ENCODE measurements at regions not wholly inside any gene's neighbourhood (a gene's known extent, or its start where the extent isn't known, plus 50 kb on each side); places are given as distances from the start of the nearest gene placed in this dataset.
"Not testable (repeated sequence)": the region's sequence is repeated elsewhere in the genome, so short reads cannot be mapped to it uniquely, and the experiment has no call there.

DNA sequence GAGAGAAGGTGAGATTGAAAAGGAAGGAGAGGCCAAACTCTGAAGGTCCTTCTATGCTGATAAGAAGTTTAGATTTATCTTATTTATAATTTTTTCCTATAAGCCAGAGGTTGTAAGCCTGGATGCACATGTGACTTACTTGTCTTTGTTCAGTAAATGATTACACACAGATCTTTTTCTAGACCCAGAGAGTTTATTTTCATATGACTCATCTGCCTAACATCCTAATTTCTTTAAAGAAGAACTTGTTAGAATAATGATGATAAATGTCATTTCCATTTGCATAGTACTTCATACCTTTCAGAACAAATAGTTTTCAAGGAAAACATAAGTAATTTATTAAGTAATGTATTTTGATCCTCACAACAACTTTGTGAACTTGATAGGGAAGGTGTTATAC lies 434.8 kb upstream of the DPH6 start:
- no peak for DNase-seq (ENCODE audit: low read depth in 2 of 3, low spot score in 2 of 3)

DNA sequence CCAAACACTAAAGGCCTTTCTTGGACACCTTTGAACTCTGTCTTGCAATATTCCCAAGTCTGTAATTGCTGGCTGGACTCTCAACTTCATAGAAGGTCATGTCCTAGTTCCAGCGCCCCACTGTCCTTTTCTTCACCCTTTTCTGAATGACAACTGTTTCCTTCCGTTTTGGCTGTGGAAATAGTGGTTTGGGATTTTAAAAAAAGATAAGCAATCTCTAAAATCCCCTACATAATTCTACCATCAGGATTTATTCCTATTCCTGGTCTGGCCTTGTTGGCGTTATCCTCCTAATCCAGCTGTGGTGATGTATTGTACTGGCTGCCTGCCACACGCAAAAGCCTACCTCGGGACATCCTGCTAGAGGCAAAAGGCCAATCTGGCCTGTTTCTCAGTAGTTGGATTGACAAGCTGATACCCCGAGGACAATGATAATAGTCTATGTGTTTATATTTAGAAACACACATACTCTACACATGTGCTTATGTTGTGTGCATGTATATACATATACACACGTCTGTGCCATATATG lies 440.3 kb upstream of the DPH6 start:
- DNase-seq (ENCODE audit: low read depth in 2 of 3, low spot score in 2 of 3), result no peak

DNA sequence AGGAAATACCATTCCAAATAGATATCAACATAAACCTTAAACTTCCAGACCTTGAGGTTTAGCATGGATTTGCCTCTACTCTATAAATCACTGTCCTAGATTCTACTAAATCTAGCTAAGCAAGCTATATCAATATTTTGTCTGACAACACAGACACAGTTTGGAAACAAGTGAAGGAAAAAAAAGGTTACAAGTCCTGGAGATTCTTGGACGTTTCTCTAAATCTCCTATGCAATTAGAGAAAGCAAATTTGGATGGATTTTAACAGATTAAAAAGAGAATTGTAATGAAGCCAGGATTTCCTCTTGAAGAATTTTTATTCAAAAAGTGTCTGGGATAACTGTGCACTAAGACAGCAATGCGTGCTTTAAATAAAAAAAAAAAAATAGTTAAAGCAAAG lies 441.1 kb upstream of the DPH6 start:
- DNase-seq (ENCODE audit: low read depth in 2 of 3, low spot score in 2 of 3), result no peak

DNA sequence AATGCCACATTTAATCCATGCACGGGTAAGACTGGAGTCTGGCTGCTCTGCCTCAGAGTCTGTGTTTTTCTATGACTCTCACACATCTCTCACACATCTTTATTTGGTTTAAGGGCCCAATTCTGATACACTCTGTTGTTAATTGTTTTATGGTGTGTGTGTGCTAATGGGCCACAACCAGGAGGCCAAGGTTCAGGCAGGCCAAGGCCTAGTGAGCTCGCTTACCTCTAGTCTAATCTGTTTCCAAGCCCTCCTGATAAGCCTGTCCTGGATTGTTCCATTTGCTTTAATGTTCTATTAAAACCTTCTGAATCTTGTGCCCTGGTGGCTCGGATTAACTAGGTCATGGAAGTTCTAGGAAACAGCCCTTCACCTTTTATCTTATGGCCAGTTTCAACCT lies 445.4 kb upstream of the DPH6 start:
- no peak for DNase-seq (ENCODE audit: low read depth in 2 of 3, low spot score in 2 of 3)

DNA sequence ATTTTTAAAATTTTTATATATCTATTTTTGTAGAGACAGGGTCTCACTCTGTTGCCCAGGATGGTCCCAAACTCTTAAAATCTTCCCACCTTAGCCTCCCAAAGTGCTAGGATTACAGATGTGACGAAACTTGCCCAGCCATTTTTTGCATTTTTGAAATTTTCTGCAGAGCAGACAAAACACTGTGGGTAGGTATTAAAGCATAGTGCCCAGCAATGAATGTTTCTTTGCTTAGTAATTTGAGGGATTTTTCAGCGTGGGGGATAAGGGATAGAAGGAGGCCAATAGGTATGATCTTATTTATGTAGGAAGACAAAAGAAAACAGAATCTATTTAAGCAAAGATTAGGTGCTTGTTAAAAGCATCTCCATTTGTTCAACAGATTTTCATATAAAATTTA lies 446.8 kb upstream of the DPH6 start:
- DNase-seq (ENCODE audit: low read depth in 2 of 3, low spot score in 2 of 3), result no peak

DNA sequence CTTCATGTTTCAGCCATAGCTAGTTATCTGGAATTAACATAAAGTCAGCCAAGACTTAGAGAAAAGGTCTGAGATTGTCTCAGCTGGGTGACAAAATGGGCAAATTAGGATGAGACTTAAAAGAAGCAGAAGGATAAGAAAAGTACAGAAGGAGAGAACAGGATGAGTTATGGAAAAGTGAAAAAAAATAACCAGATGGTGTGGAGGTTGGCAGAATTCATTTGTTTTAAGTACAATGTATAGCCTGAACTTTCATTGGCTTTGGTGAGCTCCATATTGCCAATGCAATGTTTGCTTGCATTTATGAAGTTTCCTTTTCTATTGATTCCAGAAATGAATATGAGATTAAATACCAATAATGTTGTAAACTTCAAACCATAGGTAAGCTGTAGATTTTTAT lies 447.2 kb upstream of the DPH6 start:
- no peak for DNase-seq (ENCODE audit: low read depth in 2 of 3, low spot score in 2 of 3)

DNA sequence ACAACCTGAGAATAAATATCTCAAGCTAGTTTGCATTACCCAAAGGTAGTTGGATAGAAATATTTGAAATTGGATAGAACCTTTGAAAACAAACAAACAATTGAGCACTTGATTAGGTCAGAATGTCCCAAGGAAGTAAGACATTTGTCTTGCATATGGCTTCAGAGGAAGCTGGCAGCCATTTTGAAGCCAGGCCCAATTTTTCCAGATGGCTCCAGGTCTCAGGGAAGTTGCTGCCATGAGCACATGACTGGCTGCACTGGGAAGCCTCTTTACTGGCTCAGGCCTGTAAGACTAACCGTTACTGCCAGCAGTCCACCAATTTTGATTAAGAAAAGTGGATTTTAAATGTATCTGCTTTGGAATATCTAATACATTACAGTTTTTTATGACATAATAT lies 448.9 kb upstream of the DPH6 start:
- DNase-seq (ENCODE audit: low read depth in 2 of 3, low spot score in 2 of 3), result no peak

DNA sequence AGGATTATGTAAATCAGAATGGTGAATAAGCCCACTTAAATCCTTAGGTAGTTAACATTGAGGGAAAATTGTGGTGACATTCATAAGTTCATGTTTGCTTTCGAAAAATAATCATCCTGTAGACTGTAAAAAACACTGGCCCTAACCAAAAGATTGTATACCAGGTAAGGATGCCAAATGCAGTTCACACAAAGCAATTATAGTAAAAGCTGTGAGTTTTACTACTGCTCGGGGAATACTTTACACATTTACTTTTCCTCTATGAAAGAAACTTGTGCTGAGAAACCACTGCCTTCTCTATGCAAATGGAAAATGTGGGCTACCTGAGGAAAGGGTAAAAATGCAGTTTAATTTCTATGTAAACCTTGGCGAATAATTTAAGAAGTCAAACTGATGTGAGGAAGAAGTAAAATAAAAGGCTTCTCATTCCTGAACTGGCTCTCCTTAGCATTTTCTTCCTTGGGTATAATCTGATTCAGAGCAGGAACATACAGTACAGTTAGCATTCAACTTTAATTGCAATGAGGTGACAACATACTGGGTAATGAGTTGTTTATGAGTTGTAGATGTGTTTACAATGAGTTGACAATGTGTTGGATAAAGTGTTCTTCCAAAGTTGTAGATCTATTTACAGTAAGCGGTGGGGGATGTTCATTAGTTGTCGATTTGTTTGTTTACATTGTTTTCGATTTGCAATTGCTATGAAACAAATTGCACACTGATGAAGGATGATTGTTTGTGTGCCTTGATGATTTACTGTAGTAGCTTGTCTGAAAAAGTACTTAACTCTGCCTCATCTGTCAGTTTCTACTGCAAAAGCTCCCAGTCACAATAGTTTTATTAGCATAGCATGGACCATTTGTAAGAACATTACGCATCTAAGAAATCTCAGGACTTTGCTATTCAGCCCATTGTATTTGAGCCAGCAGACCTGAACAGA lies 453.0 kb upstream of the DPH6 start:
- DNase-seq (ENCODE audit: low read depth in 2 of 3, low spot score in 2 of 3), result no peak

DNA sequence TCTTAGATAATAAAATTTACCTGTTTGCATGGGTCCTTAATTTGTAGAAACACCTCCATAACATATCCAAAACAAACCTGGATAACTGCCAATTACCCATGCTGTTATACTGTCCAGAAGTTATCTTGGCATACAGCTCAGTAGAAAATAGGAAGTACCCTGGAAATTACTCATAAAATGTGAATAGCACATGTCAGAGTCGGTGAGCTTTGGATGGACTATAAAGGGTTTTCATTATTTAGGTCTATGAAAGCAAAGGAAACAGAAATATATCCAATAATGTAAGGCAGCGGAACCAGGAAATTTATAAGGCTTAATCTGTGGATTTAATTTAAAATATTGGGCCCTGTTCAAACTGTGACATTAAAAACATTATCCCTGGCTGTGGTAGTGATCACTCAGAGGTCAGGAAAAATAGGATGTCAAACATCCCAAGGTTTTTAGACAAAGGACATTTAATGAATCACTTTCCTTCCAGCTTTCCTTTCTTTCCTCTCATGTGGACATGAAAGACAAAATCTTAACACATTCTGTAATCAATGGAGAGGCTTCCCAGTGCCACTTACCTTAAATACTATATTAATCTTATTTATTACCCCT lies 459.0 kb upstream of the DPH6 start:
- no peak for DNase-seq (ENCODE audit: low read depth in 2 of 3, low spot score in 2 of 3)

DNA sequence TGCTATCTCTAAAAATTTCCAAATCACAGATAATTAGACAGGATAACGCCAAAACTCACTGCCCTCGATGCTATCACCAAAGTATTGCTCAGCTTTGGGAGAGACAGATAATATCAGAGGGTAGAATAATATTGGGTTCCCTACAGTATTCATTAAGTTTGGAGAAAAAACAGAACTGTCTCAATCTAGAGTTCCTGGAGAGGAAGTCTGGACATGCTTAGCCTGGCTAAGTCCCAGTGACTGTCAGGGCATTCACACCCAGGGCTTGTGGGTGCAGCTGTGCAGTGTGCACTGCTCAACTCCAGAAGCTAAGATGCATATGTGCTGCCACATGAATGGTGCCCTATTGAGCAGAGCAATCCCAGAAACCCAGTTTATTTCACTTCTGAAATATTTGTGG lies 459.6 kb upstream of the DPH6 start:
- no peak for DNase-seq (ENCODE audit: low read depth in 2 of 3, low spot score in 2 of 3)

DNA sequence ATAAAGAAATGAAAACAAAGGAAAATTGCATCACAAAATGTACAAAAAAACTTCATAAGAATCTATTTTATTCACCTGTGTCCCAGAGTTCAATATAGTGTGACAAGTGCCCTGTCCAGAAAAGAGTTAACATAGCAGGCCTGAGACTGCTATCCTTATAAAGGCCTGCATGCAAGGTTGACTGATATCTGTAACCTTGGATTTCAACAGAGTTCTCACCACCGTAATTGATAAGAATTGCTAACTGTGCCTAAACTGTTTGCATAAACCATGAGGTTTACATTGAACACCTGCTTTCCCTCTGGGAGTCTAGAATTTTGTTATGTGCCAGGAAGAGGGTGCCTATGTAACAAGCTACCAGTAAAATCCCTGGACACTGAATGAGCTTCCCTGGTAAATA lies 461.7 kb upstream of the DPH6 start:
- no peak for DNase-seq (ENCODE audit: low read depth in 2 of 3, low spot score in 2 of 3)

DNA sequence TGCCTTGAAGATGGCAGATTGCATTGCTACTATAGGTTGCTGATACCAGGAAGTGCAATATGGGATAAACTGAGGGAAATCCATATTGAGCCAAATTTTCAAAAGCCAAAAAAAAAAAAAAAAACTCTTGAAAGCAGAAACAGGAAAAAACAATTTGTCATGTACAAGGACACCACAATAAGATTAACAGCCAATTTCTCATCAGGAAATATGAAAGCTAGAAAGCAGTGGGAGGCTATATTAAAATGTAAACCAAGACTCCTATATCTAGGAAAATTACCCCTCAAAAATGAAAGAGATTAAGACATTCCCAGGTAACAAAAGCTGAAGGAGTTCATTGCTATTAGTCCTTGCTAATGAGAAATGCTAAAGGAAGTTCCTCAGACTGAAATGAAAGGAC lies 462.8 kb upstream of the DPH6 start:
- no peak for DNase-seq (ENCODE audit: low read depth in 2 of 3, low spot score in 2 of 3)

DNA sequence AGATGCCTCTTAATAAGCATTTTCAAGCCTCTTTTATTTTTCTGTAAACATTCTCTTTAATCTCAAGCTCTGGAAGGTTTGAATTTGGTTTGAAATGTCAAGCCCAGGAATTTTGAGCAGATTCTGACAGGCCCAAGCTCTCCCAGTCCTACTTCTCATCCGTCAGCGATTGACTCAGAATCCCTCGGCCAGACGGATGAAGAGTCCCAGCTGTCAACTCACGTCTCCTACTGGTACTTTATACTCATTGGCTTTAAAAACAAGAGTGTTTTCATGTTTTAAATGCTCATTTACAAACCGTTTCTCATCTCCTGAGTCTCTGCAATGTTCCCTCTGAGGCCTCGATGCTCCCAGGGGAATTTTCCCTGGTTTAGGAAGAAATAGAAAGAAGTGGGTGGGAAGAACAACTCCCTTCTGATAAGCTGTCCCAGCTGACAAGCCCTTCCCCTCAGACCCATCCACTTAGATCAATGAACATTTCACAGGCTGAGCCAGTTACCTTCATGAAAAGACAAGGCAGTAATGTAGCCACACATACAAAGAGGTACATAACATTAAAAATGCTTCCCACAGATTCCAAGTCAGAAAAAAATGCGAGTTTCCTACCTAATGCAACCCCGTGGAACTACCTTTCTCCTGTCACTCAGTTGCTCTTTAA lies 478.2 kb upstream of the DPH6 start:
- DNase-seq (ENCODE audit: low read depth in 2 of 3, low spot score in 2 of 3), result no peak

DNA sequence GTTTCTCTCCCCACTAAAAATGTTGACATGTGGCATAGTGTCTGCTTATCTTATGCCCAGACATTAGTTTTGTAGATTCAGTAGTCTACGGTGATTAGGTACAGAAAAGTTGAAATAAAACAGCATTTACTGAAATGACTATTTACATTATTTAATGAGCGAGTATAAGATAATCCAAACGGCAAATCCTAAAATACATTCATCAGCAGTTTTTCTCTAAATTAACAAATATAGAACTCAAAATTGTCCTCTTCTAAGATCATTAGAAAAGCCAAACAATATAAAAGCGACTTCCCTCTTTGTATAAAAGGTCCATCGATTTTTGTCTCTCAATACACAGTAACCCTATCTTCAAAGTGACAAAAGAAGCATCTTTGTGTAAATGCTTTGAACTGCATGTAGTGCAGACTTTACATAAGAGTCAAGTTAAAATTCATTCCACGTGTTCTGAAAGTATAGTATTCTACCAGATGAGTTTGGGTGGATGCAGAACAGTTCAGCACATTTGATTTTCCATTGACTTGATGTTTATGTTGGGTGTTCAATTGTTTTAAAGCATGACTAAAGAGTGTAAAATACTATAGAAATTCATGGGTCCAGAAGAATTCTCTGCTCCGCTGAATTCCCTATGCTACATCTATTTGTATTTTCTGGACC lies 480.8 kb upstream of the DPH6 start:
- DNase-seq (ENCODE audit: low read depth in 2 of 3, low spot score in 2 of 3), result no peak

DNA sequence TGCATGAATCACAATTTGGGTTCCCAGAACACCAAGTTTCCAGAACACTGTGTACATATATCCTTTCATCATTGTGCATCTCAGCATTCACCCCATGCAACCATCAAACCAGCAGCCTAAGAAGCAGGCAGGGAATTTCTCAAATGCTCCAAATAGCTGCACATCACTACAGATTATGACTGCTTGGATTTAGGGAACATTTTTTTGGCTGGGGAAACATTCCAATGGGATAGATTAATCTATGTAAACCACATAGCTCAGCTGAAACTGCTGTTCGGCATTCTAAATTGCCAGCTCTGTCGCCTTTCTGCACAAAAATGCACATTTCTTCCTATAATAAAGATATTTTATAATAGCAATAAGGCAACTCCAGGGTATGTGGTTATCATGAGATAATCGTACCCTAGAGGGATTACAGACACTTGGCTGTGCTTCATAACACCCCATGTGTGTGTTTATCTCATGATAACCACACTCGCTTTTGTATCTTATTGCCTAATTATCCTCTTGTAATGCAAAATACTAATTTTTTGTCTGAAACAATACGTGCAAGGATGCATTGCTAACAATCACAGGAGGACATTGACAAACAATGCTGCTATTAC lies 483.7 kb upstream of the DPH6 start:
- no peak for DNase-seq (ENCODE audit: low read depth in 2 of 3, low spot score in 2 of 3)

DNA sequence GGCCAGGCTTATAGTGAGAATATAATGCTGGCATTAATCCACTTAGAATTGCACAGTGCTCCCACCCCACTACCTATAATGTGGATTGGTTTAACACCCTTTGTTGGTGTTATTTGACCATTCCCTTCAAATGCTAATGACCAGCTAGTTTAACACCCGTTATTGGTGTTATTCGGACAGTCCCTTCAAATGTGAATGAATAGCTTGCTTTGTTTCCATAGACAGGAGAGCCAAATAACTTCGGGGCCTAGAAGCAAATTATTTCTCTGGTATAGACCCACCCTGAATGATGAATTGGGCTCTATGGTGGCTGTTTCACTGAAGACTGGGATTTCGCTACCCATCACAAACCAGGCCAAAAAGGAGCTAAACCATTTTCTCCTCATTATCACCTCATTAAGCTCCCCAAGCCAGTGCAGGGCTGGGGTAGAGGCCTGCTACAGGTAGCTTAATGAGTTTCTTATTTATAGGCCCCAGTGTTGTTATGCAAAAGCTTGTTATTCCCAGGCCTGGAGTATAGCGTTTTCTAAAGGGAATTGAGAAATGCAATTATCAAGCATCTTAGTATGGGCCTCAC lies 494.1 kb upstream of the DPH6 start:
- no peak for DNase-seq (ENCODE audit: low read depth in 2 of 3, low spot score in 2 of 3)

DNA sequence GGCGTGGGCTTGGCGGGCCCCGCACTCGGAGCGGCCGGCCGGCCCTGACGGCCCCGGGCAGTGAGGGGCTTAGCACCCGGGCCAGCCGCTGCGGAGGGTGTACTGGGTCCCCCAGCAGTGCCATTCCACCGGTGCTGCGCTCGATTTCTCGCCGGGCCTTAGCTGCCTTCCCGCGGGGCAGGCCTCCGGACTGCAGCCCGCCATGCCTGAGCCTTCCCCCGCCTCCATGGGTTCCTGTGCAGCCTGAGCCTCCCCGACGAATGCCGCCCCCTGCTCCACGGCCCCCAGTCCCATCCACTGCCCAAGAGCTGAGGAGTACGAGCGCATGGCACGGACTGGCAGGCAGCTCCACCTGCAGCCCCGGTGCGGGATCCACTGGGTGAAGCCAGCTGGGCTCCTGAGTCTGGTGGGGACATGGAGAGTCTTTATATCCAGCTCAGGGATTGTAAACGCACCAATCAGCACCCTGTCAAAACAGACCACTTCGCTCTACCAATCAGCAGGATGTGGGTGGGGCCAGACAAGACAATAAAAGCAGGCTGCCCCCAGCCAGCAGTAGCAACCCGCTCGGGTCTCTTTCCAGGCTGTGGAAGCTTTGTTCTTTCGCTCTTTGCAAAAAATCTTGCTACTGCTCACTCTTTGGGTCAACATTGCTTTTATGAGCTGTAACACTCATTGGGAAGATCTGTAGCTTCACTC lies 501.2 kb upstream of the DPH6 start:
- not testable (repeated sequence) for DNase-seq (ENCODE audit: low read depth in 2 of 3, low spot score in 2 of 3)

DNA sequence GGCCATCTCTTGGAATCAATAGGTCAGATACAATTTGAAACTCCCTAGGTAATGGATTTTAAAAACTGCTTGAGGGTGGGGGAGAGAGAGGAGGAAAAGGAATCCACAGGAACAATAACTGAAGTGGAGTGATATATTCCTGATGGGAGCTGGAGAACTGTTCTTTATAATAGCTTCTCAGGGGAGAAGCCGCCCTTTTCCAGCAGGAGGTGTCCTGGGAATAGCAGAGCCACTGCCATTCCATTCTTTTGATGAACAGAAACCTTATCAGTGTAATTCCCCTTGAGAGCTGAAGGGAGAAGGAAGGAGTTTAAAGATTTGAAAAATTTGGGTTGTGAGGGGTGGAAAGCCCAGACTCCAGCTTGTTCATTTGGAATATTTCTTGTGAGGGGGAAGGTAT lies 504.9 kb upstream of the DPH6 start:
- no peak for DNase-seq (ENCODE audit: low read depth in 2 of 3, low spot score in 2 of 3)

DNA sequence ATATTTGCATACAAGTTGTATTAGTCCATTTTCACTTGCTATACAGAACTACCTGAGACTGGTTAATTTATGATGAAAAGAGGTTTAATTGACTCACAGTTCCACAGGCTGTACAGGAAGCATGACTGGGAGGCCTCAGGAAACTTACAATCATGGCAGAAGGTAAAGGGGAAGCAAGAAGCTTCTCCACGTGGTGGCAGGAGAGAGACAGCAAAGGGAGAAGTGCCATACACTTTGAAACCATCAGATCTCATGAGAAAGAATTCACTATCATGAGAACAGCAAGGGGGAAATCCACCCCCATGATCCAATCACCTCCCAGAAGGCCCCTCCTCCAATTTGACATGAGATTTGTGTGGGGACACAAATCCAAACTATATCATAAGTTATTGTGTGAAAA lies 506.7 kb upstream of the DPH6 start:
- not testable (repeated sequence) for DNase-seq (ENCODE audit: low read depth in 2 of 3, low spot score in 2 of 3)

DNA sequence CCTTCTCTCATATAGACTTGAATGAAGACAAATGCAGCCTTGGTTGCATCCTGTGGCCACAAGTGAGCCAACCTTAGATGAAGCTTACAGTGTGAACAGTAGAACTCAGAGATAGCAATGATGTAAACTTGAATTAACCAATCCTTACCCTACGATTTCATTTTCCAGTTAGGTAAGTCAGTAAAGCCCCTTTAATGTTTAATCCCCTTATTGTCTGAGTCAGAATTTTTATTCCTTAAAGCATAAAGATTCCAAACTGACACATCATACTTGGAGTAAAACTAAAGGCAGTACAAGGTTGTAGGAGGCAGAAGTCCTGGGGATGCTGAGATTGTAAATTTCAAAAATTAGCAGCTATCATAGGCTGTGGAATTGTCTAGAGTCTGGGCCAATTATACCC lies 507.8 kb upstream of the DPH6 start:
- no peak for DNase-seq (ENCODE audit: low read depth in 2 of 3, low spot score in 2 of 3)

Measured in activated CD8-positive, alpha-beta memory T cell treated with anti-CD3 and anti-CD28 coated beads for 48 hours (primary cell).